A673 (cell line): ENCODE measurements at regions not wholly inside any gene's neighbourhood (a gene's known extent, or its start where the extent isn't known, plus 50 kb on each side); places are given as distances from the start of the nearest gene placed in this dataset.
"Not testable (repeated sequence)": the region's sequence is repeated elsewhere in the genome, so short reads cannot be mapped to it uniquely, and the experiment has no call there.

Experiments used
- EZH2 ChIP-seq: fragments of 200-600 bp; sonication (generic); IDR thresholded peaks from 2 replicates; pipeline ENCODE4 v1.6.1; 2017; ENCODE audit warnings: borderline replicate concordance, low read depth, mild to moderate bottlenecking, mixed read lengths, antibody characterized with exemption, low read length; ENCODE audit not compliant: poor library complexity, severe bottlenecking
- TF ChIP-seq, protein P1 (sequence below): fragments of 300-800, 200-600 bp; sonication (generic); conservative IDR thresholded peaks from 2 replicates; pipeline ENCODE4 v1.5.1; 2017; ENCODE audit warnings: low read depth, mild to moderate bottlenecking, antibody characterized with exemption, low read length, moderate library complexity, mixed read lengths

DNA sequence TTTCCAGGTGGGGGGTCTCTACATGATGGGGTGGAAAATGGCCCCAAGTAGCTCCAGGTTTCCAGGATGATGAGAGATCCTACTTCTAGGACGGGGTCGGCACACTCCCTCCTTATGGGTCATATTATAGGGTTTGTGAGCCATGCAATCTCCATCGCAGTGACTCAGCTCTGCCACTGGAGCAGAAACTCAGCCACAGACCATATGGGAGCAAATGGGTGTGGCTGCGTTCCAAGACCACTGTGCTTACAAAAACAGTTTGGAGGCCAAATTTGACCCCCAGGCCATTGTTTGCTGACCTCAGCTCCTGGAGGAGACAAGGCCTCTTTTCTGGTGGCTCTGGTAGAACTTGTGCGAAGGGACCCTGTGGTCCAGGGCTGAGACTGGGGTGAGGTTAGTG is 92.7 kb upstream of the CRYM start:
- TF ChIP-seq, protein P1, sequence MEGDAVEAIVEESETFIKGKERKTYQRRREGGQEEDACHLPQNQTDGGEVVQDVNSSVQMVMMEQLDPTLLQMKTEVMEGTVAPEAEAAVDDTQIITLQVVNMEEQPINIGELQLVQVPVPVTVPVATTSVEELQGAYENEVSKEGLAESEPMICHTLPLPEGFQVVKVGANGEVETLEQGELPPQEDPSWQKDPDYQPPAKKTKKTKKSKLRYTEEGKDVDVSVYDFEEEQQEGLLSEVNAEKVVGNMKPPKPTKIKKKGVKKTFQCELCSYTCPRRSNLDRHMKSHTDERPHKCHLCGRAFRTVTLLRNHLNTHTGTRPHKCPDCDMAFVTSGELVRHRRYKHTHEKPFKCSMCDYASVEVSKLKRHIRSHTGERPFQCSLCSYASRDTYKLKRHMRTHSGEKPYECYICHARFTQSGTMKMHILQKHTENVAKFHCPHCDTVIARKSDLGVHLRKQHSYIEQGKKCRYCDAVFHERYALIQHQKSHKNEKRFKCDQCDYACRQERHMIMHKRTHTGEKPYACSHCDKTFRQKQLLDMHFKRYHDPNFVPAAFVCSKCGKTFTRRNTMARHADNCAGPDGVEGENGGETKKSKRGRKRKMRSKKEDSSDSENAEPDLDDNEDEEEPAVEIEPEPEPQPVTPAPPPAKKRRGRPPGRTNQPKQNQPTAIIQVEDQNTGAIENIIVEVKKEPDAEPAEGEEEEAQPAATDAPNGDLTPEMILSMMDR = not testable (repeated sequence)
- not testable (repeated sequence) for TF ChIP-seq EZH2
